GM23248 (cell line): ENCODE measurements at regions not wholly inside any gene's neighbourhood (a gene's known extent, or its start where the extent isn't known, plus 50 kb on each side); places are given as distances from the start of the nearest gene placed in this dataset.

Source experiments
- EZH2 ChIP-seq: fragments of 200-600 bp; sonication (generic); IDR thresholded peaks from 2 replicates; pipeline ENCODE4 v1.6.1; 2018; ENCODE audit warnings: antibody characterized with exemption, mild to moderate bottlenecking; ENCODE audit not compliant: insufficient read depth, poor library complexity, severe bottlenecking
- EZH2phosphoT487 ChIP-seq: fragments of 200-600 bp; sonication (generic); IDR thresholded peaks from 2 replicates; pipeline ENCODE4 v1.6.1; 2018; ENCODE audit warnings: antibody characterized with exemption, moderate library complexity, mild to moderate bottlenecking, low read depth; ENCODE audit not compliant: insufficient read depth

DNA sequence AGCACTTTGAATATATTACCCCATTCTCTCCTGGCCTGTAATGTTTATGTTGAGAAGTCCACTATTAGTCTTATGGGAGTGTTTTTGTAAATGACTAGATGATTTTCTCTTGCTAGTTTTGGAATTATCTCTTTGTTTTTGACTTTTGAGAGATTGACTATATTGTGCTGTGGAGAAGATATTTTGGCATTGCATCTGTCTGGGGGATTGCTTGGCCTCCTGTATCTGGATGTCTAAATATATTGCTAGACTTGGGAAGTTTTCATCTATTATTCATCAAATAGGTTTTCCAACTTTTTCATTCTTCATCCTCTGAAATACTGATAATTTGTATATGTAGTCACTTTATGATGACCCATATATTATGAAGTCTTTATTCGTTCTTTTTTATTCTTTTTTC lies 277.1 kb upstream of the PCDH15 start:
- no peak for TF ChIP-seq EZH2
- no peak for TF ChIP-seq EZH2phosphoT487
